Inflammatory macrophage (primary cell): ENCODE measurements at regions not wholly inside any gene's neighbourhood (a gene's known extent, or its start where the extent isn't known, plus 50 kb on each side); places are given as distances from the start of the nearest gene placed in this dataset.

ENCODE experiments used
- DNase-seq, 2 donors: peaks; one replicate each; pipeline ENCODE4 v3.0.0-alpha.2; 2020 to 2022

- no peak for DNase-seq
Measured at GRCh38 chr10:131810036-131810804, 90.6 kb upstream of the PPP2R2D start.

DNA sequence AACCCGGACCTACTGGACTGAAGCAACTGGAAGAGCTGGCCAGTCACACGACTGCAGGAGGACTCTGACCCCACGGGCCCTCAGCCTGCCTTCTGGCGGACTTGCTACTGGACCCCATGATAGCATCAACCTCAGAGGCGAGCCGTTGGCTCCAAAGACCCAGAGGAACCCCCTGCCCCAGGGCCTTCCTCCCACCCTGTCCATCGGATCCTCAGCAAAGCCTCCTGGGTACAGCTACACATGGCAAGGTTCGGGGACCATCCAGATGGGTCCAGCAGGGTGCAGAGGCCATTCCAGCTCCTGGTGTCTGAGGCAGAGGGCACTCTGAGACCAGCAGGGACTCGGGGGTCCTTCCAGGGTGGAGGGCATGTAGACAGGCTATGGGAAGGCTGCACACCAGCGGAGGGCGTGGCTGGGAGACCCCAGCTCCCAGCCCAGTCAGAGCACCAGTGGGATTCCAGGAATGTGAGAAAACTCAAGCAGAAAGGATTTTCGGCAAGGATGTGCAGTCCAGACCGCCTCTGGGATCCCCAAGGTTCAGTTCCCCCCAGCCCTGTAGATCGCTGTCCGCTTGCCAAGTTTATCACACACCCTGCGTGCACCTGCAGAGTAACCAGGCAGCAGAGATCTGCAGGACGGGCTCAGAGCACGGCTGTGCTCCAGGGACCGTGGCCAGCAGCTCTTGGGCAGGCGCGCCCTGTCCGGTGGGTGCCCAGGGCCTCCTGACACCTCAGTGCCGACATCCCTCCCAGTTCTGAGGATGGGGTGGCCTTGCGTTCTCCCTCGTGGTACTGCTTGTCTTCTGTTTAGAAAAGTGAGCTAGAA, 89.8 kb upstream of the PPP2R2D start:
- DNase-seq = no peak

- no peak for DNase-seq
Measured at GRCh38 chr10:131811630-131812403, 89.0 kb upstream of the PPP2R2D start.

- DNase-seq = no peak
Measured at GRCh38 chr10:131812736-131813604, 87.8 kb upstream of the PPP2R2D start.

- DNase-seq = no peak
Measured at GRCh38 chr10:131814567-131815265, 86.1 kb upstream of the PPP2R2D start.

DNA sequence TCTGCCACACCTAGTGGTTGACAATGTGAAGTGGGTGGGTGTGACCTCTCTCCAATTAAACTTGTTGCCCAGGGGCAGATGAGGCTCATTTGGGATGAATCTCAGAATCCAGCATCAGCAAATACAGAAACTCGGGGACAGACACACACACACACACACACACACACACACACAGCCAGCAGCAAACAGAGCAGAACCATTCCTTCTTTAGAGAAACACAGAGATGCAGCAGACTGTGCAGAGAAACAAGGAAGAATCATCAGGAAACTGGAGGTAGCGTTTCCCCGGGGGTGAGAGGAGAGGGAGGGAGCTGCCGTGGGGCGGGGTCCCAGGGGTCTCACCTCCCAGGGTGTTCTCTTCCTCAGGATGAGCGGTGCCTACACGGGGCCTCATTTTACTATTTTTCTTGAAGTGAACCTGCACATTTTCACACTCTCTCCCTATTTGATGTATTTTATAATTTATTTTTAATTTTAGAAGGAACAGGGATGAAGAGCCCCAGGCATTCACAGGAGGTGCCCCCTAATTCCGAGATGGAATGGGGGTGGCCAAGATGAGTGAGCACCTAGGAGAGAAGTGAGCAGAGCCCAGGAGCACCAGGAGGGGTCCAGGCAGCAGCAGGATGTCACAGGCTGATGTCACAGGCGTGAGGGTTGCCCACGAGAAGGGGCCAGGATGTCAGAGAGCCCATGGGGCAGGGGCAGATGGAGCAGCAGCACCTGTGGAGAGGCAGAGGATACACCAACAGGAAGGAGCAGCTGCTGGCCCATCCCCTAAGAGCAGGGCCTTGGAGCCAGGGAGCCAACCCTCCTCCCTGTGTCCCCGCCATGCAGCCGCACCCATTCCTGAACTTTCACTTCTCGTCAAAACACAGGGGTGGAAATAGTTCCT, 85.3 kb upstream of the PPP2R2D start:
- no peak for DNase-seq

GRCh38 chr10:131816157-131816775, 84.5 kb upstream of the PPP2R2D start:
- DNase-seq = no peak

DNA sequence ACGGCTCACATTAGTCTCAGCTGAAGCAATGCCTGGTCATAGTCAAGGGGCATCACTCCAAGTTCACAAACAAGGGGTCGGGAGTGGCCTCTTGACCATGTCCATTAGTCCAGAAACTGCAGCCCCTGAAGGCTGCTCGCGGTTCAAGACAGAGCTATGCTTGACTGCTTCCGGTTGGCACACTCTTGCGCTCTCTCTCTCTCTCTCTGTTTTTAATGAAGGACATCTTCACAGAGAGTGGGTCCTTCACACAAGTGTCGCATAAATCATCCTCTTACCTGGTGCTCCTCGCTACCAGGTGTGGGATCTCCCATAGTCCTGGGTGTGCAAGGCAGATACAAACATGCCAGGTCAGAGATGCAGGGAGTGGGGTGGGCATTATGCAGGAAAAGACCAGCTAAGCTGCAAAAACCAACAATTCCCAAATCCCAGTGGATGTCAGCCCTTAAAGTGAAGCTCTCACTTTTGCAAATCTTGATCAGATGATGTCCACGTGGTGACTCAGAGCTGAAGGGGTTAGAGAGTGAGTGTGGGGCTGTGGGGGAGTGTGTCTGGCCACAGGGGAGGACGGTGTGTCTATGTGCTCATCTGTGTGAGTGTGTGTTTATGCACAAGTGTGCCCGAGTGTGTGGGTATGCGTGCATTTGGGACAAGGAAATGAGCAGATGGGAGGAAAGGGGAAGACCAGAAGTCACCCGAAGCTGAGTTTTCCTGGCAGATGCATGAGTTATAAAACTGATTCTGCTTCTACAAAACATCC, 83.7 kb upstream of the PPP2R2D start:
- DNase-seq = no peak

GRCh38 chr10:131817866-131818509, 82.8 kb upstream of the PPP2R2D start:
- DNase-seq = no peak

- DNase-seq = no peak
Measured at GRCh38 chr10:131818510-131819234, 82.1 kb upstream of the PPP2R2D start.

- DNase-seq = peak in 1 of 2 donors; percentile 3
Measured at GRCh38 chr10:131819241-131820072, 81.4 kb upstream of the PPP2R2D start.

DNA sequence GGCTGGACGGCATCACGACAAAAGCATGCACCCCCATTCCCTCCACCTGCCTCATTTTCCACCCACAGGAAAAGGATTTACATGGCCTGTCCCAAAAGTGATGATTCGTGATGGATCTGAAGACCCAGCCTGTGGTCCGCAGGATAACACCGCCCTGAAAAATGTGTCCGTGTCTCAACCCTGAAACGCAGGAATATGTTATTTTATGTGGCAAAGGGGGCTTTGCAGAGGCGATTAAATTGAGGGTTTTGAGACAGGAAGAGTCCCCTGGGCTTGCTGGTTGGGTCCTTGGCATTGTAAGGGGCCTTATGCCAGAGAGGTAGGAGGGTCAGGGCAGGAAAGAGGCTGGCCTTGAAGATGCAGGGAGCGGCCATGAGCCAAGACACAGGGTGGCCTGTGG, 80.2 kb upstream of the PPP2R2D start:
- no peak for DNase-seq

GRCh38 chr10:131821378-131822012, 79.3 kb upstream of the PPP2R2D start:
- no peak for DNase-seq

DNA sequence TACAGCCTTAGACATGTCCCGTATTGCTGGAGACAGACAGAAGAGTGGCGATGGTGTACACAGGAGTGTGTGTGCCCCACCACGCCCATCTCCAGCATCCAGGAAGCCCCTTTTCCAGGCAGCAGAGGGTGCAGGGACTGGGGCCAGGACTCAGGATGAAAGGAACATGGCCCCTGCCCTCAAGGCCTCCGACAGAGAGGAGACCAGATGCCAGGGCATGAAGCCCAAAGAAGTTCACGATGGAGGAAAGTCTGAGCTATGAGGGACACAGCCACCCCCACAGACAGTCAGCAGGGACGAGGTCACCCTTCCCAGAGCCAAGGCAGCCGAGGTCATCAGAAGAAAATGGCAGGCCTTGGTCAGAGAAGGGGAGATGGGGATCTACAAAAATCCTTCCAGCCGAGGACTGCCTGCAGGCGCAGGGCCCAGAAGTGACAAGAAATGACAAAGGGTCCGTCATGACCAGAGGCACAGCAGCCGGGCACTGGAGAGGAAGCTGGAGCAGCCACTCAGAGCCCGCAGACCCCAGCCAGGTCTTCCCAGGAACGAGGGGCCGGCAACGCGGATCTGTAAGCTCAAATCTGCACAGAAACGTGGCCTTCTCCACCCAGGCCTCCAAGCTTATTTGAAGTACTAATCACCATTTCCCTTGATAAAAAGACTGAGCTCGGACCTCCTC, 78.7 kb upstream of the PPP2R2D start:
- DNase-seq = no peak

GRCh38 chr10:131822692-131823245, 78.0 kb upstream of the PPP2R2D start:
- DNase-seq = no peak
